Hepatic stellate cell (primary cell): ENCODE measurements at regions not wholly inside any gene's neighbourhood (a gene's known extent, or its start where the extent isn't known, plus 50 kb on each side); places are given as distances from the start of the nearest gene placed in this dataset.

ENCODE experiments used
- DNase-seq: peaks from one replicate; pipeline ENCODE4 v3.0.0; 2011; ENCODE audit warnings: low spot score

- DNase-seq = no peak
Observed at GRCh38 chr12:19872621-19873540, 433.6 kb downstream of the AEBP2 start.

GRCh38 chr12:19880076-19880475, 440.8 kb downstream of the AEBP2 start:
- no peak for DNase-seq

- no peak for DNase-seq
Observed at GRCh38 chr12:19880721-19881120, 441.4 kb downstream of the AEBP2 start.

- no peak for DNase-seq
Observed at GRCh38 chr12:19882346-19882745, 443.1 kb downstream of the AEBP2 start.

- DNase-seq = no peak
Observed at GRCh38 chr12:19884021-19884492, 444.8 kb downstream of the AEBP2 start.

- DNase-seq = no peak
Observed at GRCh38 chr12:19885093-19885812, 446.0 kb downstream of the AEBP2 start.

- no peak for DNase-seq
Observed at GRCh38 chr12:19886065-19886464, 446.8 kb downstream of the AEBP2 start.

GRCh38 chr12:19886639-19887064, 447.4 kb downstream of the AEBP2 start:
- no peak for DNase-seq

- no peak for DNase-seq
Observed at GRCh38 chr12:19890024-19890423, 450.7 kb downstream of the AEBP2 start.

GRCh38 chr12:19891936-19892591, 452.8 kb downstream of the AEBP2 start:
- DNase-seq = no peak

- peak; percentile 36 for DNase-seq
Observed at GRCh38 chr12:19893514-19893913, 454.2 kb downstream of the AEBP2 start.

- DNase-seq = no peak
Observed at GRCh38 chr12:19894050-19894449, 454.8 kb downstream of the AEBP2 start.

GRCh38 chr12:19894803-19895202, 455.5 kb downstream of the AEBP2 start:
- DNase-seq = no peak

GRCh38 chr12:19895246-19896020, 456.1 kb downstream of the AEBP2 start:
- DNase-seq = no peak

GRCh38 chr12:19896041-19896440, 456.7 kb downstream of the AEBP2 start:
- no peak for DNase-seq

GRCh38 chr12:19896534-19896933, 457.2 kb downstream of the AEBP2 start:
- no peak for DNase-seq

- no peak for DNase-seq
Observed at GRCh38 chr12:19897900-19898408, 458.7 kb downstream of the AEBP2 start.

GRCh38 chr12:19901841-19902240, 462.5 kb downstream of the AEBP2 start:
- DNase-seq = no peak

GRCh38 chr12:19904819-19905218, 463.5 kb upstream of the PDE3A start:
- DNase-seq = no peak

- DNase-seq = no peak
Observed at GRCh38 chr12:19908830-19909229, 459.5 kb upstream of the PDE3A start.

GRCh38 chr12:19909418-19909817, 458.9 kb upstream of the PDE3A start:
- no peak for DNase-seq

GRCh38 chr12:19910681-19911080, 457.7 kb upstream of the PDE3A start:
- DNase-seq = no peak
